Activated T-helper 2 cell treated with anti-CD3 and anti-CD28 coated beads, Interferon-gamma antibody, Interleukin-2, Interleukin-4, amounts not matched to agents 10 μg/mL and 5 μg/mL and 100 μg/mL, durations not matched to agents 14 hours and 24 hours and 36 hours (primary cell): ENCODE measurements at regions not wholly inside any gene's neighbourhood (a gene's known extent, or its start where the extent isn't known, plus 50 kb on each side); places are given as distances from the start of the nearest gene placed in this dataset.
"Not testable (repeated sequence)": the region's sequence is repeated elsewhere in the genome, so short reads cannot be mapped to it uniquely, and the experiment has no call there.

Source experiments
- DNase-seq: peaks from one replicate; pipeline ENCODE4 v3.0.0; 2021; ENCODE audit warnings: low spot score
- H3K27ac Mint-ChIP-seq: one replicate; pipeline ENCODE4 v1.8.0; 2021; ENCODE audit warnings: mixed read lengths
- H3K27me3 Mint-ChIP-seq: one replicate; pipeline ENCODE4 v1.8.0; 2021; ENCODE audit warnings: low read depth, mixed read lengths
- H3K36me3 Mint-ChIP-seq: one replicate; pipeline ENCODE4 v1.8.0; 2021; ENCODE audit warnings: low read depth, mixed read lengths
- H3K4me1 Mint-ChIP-seq: one replicate; pipeline ENCODE4 v1.8.0; 2021; ENCODE audit warnings: low read depth, mixed read lengths
- H3K4me3 Mint-ChIP-seq: one replicate; pipeline ENCODE4 v1.8.0; 2021; ENCODE audit warnings: low read depth, mild to moderate bottlenecking, moderate library complexity, mixed read lengths
- H3K9me3 Mint-ChIP-seq: one replicate; pipeline ENCODE4 v1.8.0; 2021; ENCODE audit warnings: mixed read lengths
- intact Hi-C: fragments of 100-400 bp; cut with micrococcal nuclease; formaldehyde crosslinking; loops from one replicate; pipeline ENCODE4 v1.15.1; 2023

GRCh38 chr1:191699343-191699742 is 458.9 kb upstream of the RGS18 start:
- Mint-ChIP-seq H3K4me3 (no peak overlapping the region), H3K27me3 (no peaks in the 10 kb centered on the region), H3K4me1 (no peaks in the 10 kb centered on the region), H3K27ac (no peak overlapping the region), H3K9me3 (peaks cover 20% of the 10 kb centered on the region), H3K36me3 (no peaks in the 10 kb centered on the region)
- intact Hi-C loops = no loop called here
- DNase-seq = no peak

GRCh38 chr1:191700922-191701321 is 457.3 kb upstream of the RGS18 start:
- Mint-ChIP-seq H3K9me3 (peaks cover 18% of the 10 kb centered on the region), H3K4me3 (no peak overlapping the region), H3K27me3 (no peaks in the 10 kb centered on the region), H3K27ac (no peak overlapping the region), H3K36me3 (no peaks in the 10 kb centered on the region), H3K4me1 (no peaks in the 10 kb centered on the region)
- no peak for DNase-seq
- intact Hi-C loops = no loop called here

GRCh38 chr1:191702124-191702523 is 456.1 kb upstream of the RGS18 start:
- H3K36me3 Mint-ChIP-seq = no peaks in the 10 kb centered on the region
- intact Hi-C loops = no loop called here
- H3K27ac Mint-ChIP-seq = no peak overlapping the region
- peaks cover 8% of the 10 kb centered on the region for H3K9me3 Mint-ChIP-seq
- no peaks in the 10 kb centered on the region for H3K4me1 Mint-ChIP-seq
- DNase-seq = no peak
- no peaks in the 10 kb centered on the region for H3K27me3 Mint-ChIP-seq
- no peak overlapping the region for H3K4me3 Mint-ChIP-seq

- no peak overlapping the region for H3K27ac Mint-ChIP-seq
- no peak overlapping the region for H3K4me3 Mint-ChIP-seq
- no peaks in the 10 kb centered on the region for H3K27me3 Mint-ChIP-seq
- intact Hi-C loops = no loop called here
- no peaks in the 10 kb centered on the region for H3K36me3 Mint-ChIP-seq
- no peak for DNase-seq
- no peaks in the 10 kb centered on the region for H3K4me1 Mint-ChIP-seq
- H3K9me3 Mint-ChIP-seq = peaks cover 5% of the 10 kb centered on the region
Observed at GRCh38 chr1:191707288-191707687, 451.0 kb upstream of the RGS18 start.

GRCh38 chr1:191709215-191709614 is 449.0 kb upstream of the RGS18 start:
- H3K9me3 Mint-ChIP-seq = peaks cover 8% of the 10 kb centered on the region
- intact Hi-C loops = no loop called here
- H3K27ac Mint-ChIP-seq = no peak overlapping the region
- H3K4me1 Mint-ChIP-seq = no peaks in the 10 kb centered on the region
- no peak for DNase-seq
- no peaks in the 10 kb centered on the region for H3K27me3 Mint-ChIP-seq
- H3K4me3 Mint-ChIP-seq = no peak overlapping the region
- H3K36me3 Mint-ChIP-seq = no peaks in the 10 kb centered on the region

- DNase-seq = no peak
- intact Hi-C loops = no loop called here
- H3K4me3 Mint-ChIP-seq = no peak overlapping the region
- no peaks in the 10 kb centered on the region for H3K4me1 Mint-ChIP-seq
- H3K27ac Mint-ChIP-seq = no peak overlapping the region
- peaks cover 8% of the 10 kb centered on the region for H3K9me3 Mint-ChIP-seq
- H3K36me3 Mint-ChIP-seq = no peaks in the 10 kb centered on the region
- H3K27me3 Mint-ChIP-seq = no peaks in the 10 kb centered on the region
Observed at GRCh38 chr1:191711961-191712360, 446.3 kb upstream of the RGS18 start.

GRCh38 chr1:191714845-191715244 is 443.4 kb upstream of the RGS18 start:
- Mint-ChIP-seq H3K27ac (no peak overlapping the region), H3K27me3 (no peaks in the 10 kb centered on the region), H3K4me1 (no peaks in the 10 kb centered on the region), H3K36me3 (no peaks in the 10 kb centered on the region), H3K4me3 (no peak overlapping the region), H3K9me3 (peaks cover 5% of the 10 kb centered on the region)
- intact Hi-C loops = no loop called here
- no peak for DNase-seq

- Mint-ChIP-seq H3K9me3 (peaks cover 15% of the 10 kb centered on the region), H3K4me3 (no peak overlapping the region), H3K4me1 (no peaks in the 10 kb centered on the region), H3K27ac (no peak overlapping the region), H3K36me3 (no peaks in the 10 kb centered on the region), H3K27me3 (no peaks in the 10 kb centered on the region)
- intact Hi-C loops = no loop called here
- no peak for DNase-seq
Observed at GRCh38 chr1:191729742-191730141, 428.5 kb upstream of the RGS18 start.

GRCh38 chr1:191731608-191732302 is 426.5 kb upstream of the RGS18 start:
- DNase-seq, H3K27me3 Mint-ChIP-seq, H3K4me1 Mint-ChIP-seq, H3K27ac Mint-ChIP-seq, H3K4me3 Mint-ChIP-seq, intact Hi-C loops, H3K36me3 Mint-ChIP-seq: not testable (repeated sequence)
- peaks cover 11% of the 10 kb centered on the region for H3K9me3 Mint-ChIP-seq

- DNase-seq = no peak
- H3K36me3 Mint-ChIP-seq = no peaks in the 10 kb centered on the region
- no peaks in the 10 kb centered on the region for H3K4me1 Mint-ChIP-seq
- no peaks in the 10 kb centered on the region for H3K27me3 Mint-ChIP-seq
- H3K9me3 Mint-ChIP-seq = peaks cover 11% of the 10 kb centered on the region
- no peak overlapping the region for H3K4me3 Mint-ChIP-seq
- H3K27ac Mint-ChIP-seq = no peak overlapping the region
- intact Hi-C loops = no loop called here
Observed at GRCh38 chr1:191734321-191734720, 423.9 kb upstream of the RGS18 start.

- intact Hi-C loops = no loop called here
- H3K4me1 Mint-ChIP-seq = no peaks in the 10 kb centered on the region
- DNase-seq = no peak
- no peak overlapping the region for H3K27ac Mint-ChIP-seq
- no peak overlapping the region for H3K4me3 Mint-ChIP-seq
- no peaks in the 10 kb centered on the region for H3K27me3 Mint-ChIP-seq
- H3K9me3 Mint-ChIP-seq = no peaks in the 10 kb centered on the region
- no peaks in the 10 kb centered on the region for H3K36me3 Mint-ChIP-seq
Observed at GRCh38 chr1:191739544-191739943, 418.7 kb upstream of the RGS18 start.

- intact Hi-C loops = no loop called here
- Mint-ChIP-seq H3K27ac (no peak overlapping the region), H3K9me3 (peaks cover 7% of the 10 kb centered on the region), H3K4me3 (no peak overlapping the region), H3K27me3 (no peaks in the 10 kb centered on the region), H3K36me3 (no peaks in the 10 kb centered on the region), H3K4me1 (no peaks in the 10 kb centered on the region)
- no peak for DNase-seq
Observed at GRCh38 chr1:191752342-191752741, 405.9 kb upstream of the RGS18 start.

- Mint-ChIP-seq H3K4me3 (no peak overlapping the region), H3K9me3 (peaks cover 6% of the 10 kb centered on the region), H3K27ac (no peak overlapping the region), H3K36me3 (no peaks in the 10 kb centered on the region), H3K4me1 (no peaks in the 10 kb centered on the region), H3K27me3 (no peaks in the 10 kb centered on the region)
- no peak for DNase-seq
- intact Hi-C loops = no loop called here
Observed at GRCh38 chr1:191760016-191760415, 398.2 kb upstream of the RGS18 start.

GRCh38 chr1:191788551-191788950 is 369.7 kb upstream of the RGS18 start:
- Mint-ChIP-seq H3K4me1 (no peaks in the 10 kb centered on the region), H3K4me3 (no peak overlapping the region), H3K36me3 (no peaks in the 10 kb centered on the region), H3K27me3 (no peaks in the 10 kb centered on the region), H3K27ac (no peak overlapping the region), H3K9me3 (peaks cover 3% of the 10 kb centered on the region)
- no peak for DNase-seq
- intact Hi-C loops = no loop called here
